ENCODE measurements at regions not wholly inside any gene's neighbourhood (a gene's known extent, or its start where the extent isn't known, plus 50 kb on each side); places are given as distances from the start of the nearest gene placed in this dataset.

- TF ChIP-seq, protein P1, sequence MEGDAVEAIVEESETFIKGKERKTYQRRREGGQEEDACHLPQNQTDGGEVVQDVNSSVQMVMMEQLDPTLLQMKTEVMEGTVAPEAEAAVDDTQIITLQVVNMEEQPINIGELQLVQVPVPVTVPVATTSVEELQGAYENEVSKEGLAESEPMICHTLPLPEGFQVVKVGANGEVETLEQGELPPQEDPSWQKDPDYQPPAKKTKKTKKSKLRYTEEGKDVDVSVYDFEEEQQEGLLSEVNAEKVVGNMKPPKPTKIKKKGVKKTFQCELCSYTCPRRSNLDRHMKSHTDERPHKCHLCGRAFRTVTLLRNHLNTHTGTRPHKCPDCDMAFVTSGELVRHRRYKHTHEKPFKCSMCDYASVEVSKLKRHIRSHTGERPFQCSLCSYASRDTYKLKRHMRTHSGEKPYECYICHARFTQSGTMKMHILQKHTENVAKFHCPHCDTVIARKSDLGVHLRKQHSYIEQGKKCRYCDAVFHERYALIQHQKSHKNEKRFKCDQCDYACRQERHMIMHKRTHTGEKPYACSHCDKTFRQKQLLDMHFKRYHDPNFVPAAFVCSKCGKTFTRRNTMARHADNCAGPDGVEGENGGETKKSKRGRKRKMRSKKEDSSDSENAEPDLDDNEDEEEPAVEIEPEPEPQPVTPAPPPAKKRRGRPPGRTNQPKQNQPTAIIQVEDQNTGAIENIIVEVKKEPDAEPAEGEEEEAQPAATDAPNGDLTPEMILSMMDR (IDR thresholded peaks at IDR 0.05), result no peak
- TF ChIP-seq ZFX (IDR thresholded peaks at IDR 0.05; ENCODE audit: borderline replicate concordance), result no peak
These were observed 443.7 kb downstream of the TNS1 start for GRCh38 chr2:217559084-217559483.
